H1 (cell line): ENCODE measurements at regions not wholly inside any gene's neighbourhood (a gene's known extent, or its start where the extent isn't known, plus 50 kb on each side); places are given as distances from the start of the nearest gene placed in this dataset.

ENCODE experiments used
- CTCF ChIA-PET: fragments of 300-600 bp; sonication (Branson Sonifier 250); formaldehyde crosslinking; loops from one replicate; lab custom pipeline; 2021; ENCODE audit not compliant: partially characterized antibody; lab: Charles Lee
- POLR2A ChIA-PET: fragments of 300-600 bp; sonication (Branson Sonifier 250); formaldehyde crosslinking; loops from one replicate; lab custom pipeline; 2021; ENCODE audit warnings: inconsistent platforms; ENCODE audit not compliant: partially characterized antibody; lab: Charles Lee
- DNase-seq, 2 experiments: peaks; one replicate each; pipeline versions ENCODE4 v3.0.0 to v3.0.0-alpha.2; 2010 to 2022; ENCODE audit warnings: low spot score in 2 of 2, low read depth in 1 of 2, mixed read lengths in 1 of 2
- FAIRE-seq: peaks from 2 replicates; lab custom pipeline; 2011; peaks lifted over from hg19 to GRCh38; lab: Jason Lieb, UNC
- H2AFZ ChIP-seq: 2 replicates; pipeline ENCODE4 v1.8.1; 2012; ENCODE audit warnings: low read length, inconsistent platforms
- H2AK5ac ChIP-seq: 2 replicates; pipeline ENCODE4 v1.6.1; 2013; ENCODE audit warnings: low read depth, low read length
- H2BK120ac ChIP-seq: replicated peaks from 2 replicates; pipeline ENCODE3; 2013; ENCODE audit warnings: low read depth, low read length, inconsistent platforms
- H2BK12ac ChIP-seq: 2 replicates; pipeline ENCODE4 v1.6.1; 2013; ENCODE audit warnings: low read depth, low read length
- H2BK15ac ChIP-seq: 2 replicates; pipeline ENCODE4 v1.6.1; 2013; ENCODE audit warnings: low read length
- H2BK20ac ChIP-seq: 2 replicates; pipeline ENCODE4 v1.6.1; 2013; ENCODE audit warnings: low read length
- H2BK5ac ChIP-seq: 2 replicates; pipeline ENCODE4 v1.6.1; 2013; ENCODE audit warnings: low read depth, low read length
- H3K14ac ChIP-seq: 2 replicates; pipeline ENCODE4 v1.6.1; 2013; ENCODE audit warnings: inconsistent platforms; ENCODE audit not compliant: insufficient read length
- H3K18ac ChIP-seq: 2 replicates; pipeline ENCODE4 v1.6.1; 2013; ENCODE audit warnings: low read length; ENCODE audit errors: extremely low read depth
- H3K23ac ChIP-seq: 2 replicates; pipeline ENCODE4 v1.6.1; 2013; ENCODE audit warnings: inconsistent platforms; ENCODE audit not compliant: insufficient read length
- H3K23me2 ChIP-seq: 2 replicates; pipeline ENCODE4 v1.6.1; 2013; ENCODE audit warnings: low read depth, low read length
- H3K27ac ChIP-seq: 2 replicates; pipeline ENCODE4 v1.6.1; 2011; ENCODE audit warnings: low read depth, low read length, inconsistent platforms
- H3K27me3 ChIP-seq, 4 experiments: replicated peaks in 1 of 4; 1 replicate in 1 of 4; 2 replicates in 3 of 4; pipeline versions ENCODE4 v1.6.1 to v1.8.1; 2011 to 2013; ENCODE audit warnings: low read length in 3 of 4, mild to moderate bottlenecking in 3 of 4, inconsistent platforms in 2 of 4, mixed read lengths in 2 of 4, moderate library complexity in 1 of 4; ENCODE audit not compliant: control insufficient read depth in 3 of 4, insufficient read depth in 3 of 4; ENCODE audit errors: extremely low read depth in 1 of 4
- H3K36me3 ChIP-seq, 4 experiments: 2 replicates each; pipeline versions ENCODE4 v1.6.1 to v1.8.1; 2011 to 2013; ENCODE audit warnings: mild to moderate bottlenecking in 4 of 4, low read length in 3 of 4, moderate library complexity in 2 of 4, control low read depth in 1 of 4, inconsistent platforms in 1 of 4; ENCODE audit not compliant: insufficient read depth in 4 of 4, control insufficient read depth in 2 of 4
- H3K4ac ChIP-seq: replicated peaks from 2 replicates; pipeline ENCODE3; 2013; ENCODE audit warnings: low read length, low read depth, mixed read lengths, inconsistent platforms; ENCODE audit not compliant: insufficient read length
- H3K4me1 ChIP-seq, 4 experiments: replicated peaks in 1 of 4; 1 replicate in 1 of 4; 2 replicates in 3 of 4; pipeline versions ENCODE4 v1.6.1 to v1.8.1; 2011 to 2013; ENCODE audit warnings: low read length in 3 of 4, inconsistent platforms in 2 of 4, mixed read lengths in 1 of 4; ENCODE audit not compliant: insufficient read depth in 4 of 4, control insufficient read depth in 3 of 4
- H3K4me2 ChIP-seq, 2 experiments: 2 replicates each; pipeline versions ENCODE4 v1.6.1 to v1.8.1; 2011 to 2013; ENCODE audit warnings: low read depth in 2 of 2, low read length in 2 of 2, control low read depth in 1 of 2, inconsistent platforms in 1 of 2, mild to moderate bottlenecking in 1 of 2; ENCODE audit not compliant: insufficient read depth in 1 of 2
- H3K4me3 ChIP-seq, 4 experiments: fragments of 200-600, 300-600 bp in 1 of 4; sonication (generic), shearing (Covaris generic), sonication (Bioruptor Twin) in 1 of 4; 2 replicates each; pipeline versions ENCODE4 v1.5.1 to v1.8.1; 2011 to 2016; ENCODE audit warnings: low read length in 4 of 4, low read depth in 3 of 4, control low read depth in 2 of 4, inconsistent platforms in 2 of 4, mild to moderate bottlenecking in 2 of 4, mixed read lengths in 1 of 4, moderate library complexity in 1 of 4; ENCODE audit not compliant: insufficient read depth in 2 of 4; ENCODE audit errors: extremely low read depth in 1 of 4
- H3K56ac ChIP-seq: replicated peaks from 2 replicates; pipeline ENCODE3; 2013; ENCODE audit warnings: low read depth, mild to moderate bottlenecking, mixed read lengths, low read length, inconsistent platforms; ENCODE audit not compliant: insufficient read length
- H3K79me1 ChIP-seq: 2 replicates; pipeline ENCODE4 v1.6.1; 2013; ENCODE audit warnings: low read depth, low read length, control low read depth
- H3K79me2 ChIP-seq, 2 experiments: 2 replicates each; pipeline versions ENCODE4 v1.6.1 to v1.8.1; 2012 to 2013; ENCODE audit warnings: low read length in 2 of 2, mild to moderate bottlenecking in 2 of 2, inconsistent platforms in 1 of 2; ENCODE audit not compliant: insufficient read depth in 2 of 2, control insufficient read depth in 1 of 2
- H3K9ac ChIP-seq, 4 experiments: replicated peaks in 1 of 4; 1 replicate in 1 of 4; 2 replicates in 3 of 4; pipeline versions ENCODE4 v1.6.1 to v1.8.1; 2011 to 2013; ENCODE audit warnings: low read depth in 3 of 4, low read length in 3 of 4, control low read depth in 2 of 4, mild to moderate bottlenecking in 2 of 4, moderate library complexity in 2 of 4, inconsistent platforms in 1 of 4; ENCODE audit errors: extremely low read depth in 1 of 4
- H3K9me3 ChIP-seq, 2 experiments: 2 replicates each; pipeline versions ENCODE4 v1.6.1 to v1.8.1; 2012 to 2013; ENCODE audit warnings: mild to moderate bottlenecking in 2 of 2, moderate library complexity in 2 of 2, control low read depth in 1 of 2, inconsistent platforms in 1 of 2, low read depth in 1 of 2, low read length in 1 of 2, mixed read lengths in 1 of 2; ENCODE audit not compliant: insufficient read depth in 2 of 2
- H4K20me1 ChIP-seq, 2 experiments: replicated peaks in 1 of 2; 2 replicates each; pipeline versions ENCODE3 to v1.8.1; 2011 to 2013; ENCODE audit warnings: inconsistent platforms in 2 of 2, low read length in 2 of 2, mild to moderate bottlenecking in 1 of 2; ENCODE audit not compliant: insufficient read depth in 2 of 2, control insufficient read depth in 1 of 2
- H4K5ac ChIP-seq: 2 replicates; pipeline ENCODE4 v1.6.1; 2013; ENCODE audit warnings: low read length, low read depth, mixed read lengths, inconsistent platforms; ENCODE audit not compliant: insufficient read length
- H4K8ac ChIP-seq: 2 replicates; pipeline ENCODE4 v1.8.0; 2013; ENCODE audit warnings: mild to moderate bottlenecking, moderate library complexity, low read length, inconsistent platforms; ENCODE audit not compliant: insufficient read depth; ENCODE audit errors: extremely low read depth
- H4K91ac ChIP-seq: replicated peaks from 2 replicates; pipeline ENCODE3; 2013; ENCODE audit warnings: low read length, mixed read lengths, inconsistent platforms; ENCODE audit not compliant: insufficient read length
- CBX8 ChIP-seq: fragments of 300-800, 300-1000 bp; sonication (generic); IDR thresholded peaks from 2 replicates; pipeline ENCODE4 v1.7.1; 2016; ENCODE audit warnings: low read depth, low read length, borderline replicate concordance
- CHD1 ChIP-seq: IDR thresholded peaks from 2 replicates; pipeline ENCODE4 v1.6.1; 2012; ENCODE audit warnings: low read depth, low read length, improper control_type of control experiment
- EZH2 ChIP-seq: fragments of 200-600 bp; sonication (generic); IDR thresholded peaks from 2 replicates; pipeline ENCODE4 v1.7.1; 2012; ENCODE audit warnings: low read depth, mild to moderate bottlenecking, moderate library complexity, low read length, inconsistent platforms; ENCODE audit not compliant: severe bottlenecking
- GABPA ChIP-seq: IDR thresholded peaks from 2 replicates; pipeline ENCODE4 v1.6.1; 2011; ENCODE audit warnings: mild to moderate bottlenecking, low read length, moderate library complexity, borderline replicate concordance; ENCODE audit not compliant: insufficient read depth
- HDAC6 ChIP-seq: IDR thresholded peaks from one replicate; pipeline ENCODE4 v1.7.1; 2012; ENCODE audit warnings: low read depth, mild to moderate bottlenecking, inconsistent platforms, low read length, moderate library complexity
- POLR2A ChIP-seq, 2 experiments: IDR thresholded peaks; 1 replicate in 1 of 2; 2 replicates in 1 of 2; pipeline ENCODE4 v1.6.1; 2011; ENCODE audit warnings: low read depth in 2 of 2, low read length in 2 of 2, mild to moderate bottlenecking in 2 of 2; ENCODE audit errors: control extremely low read depth in 1 of 2
- RAD21 ChIP-seq, 2 experiments: IDR thresholded peaks in 1 of 2; conservative IDR thresholded peaks in 1 of 2; 2 replicates each; pipeline ENCODE4 v1.6.1; 2011; ENCODE audit warnings: low read depth in 2 of 2, low read length in 2 of 2, improper control_type of control experiment in 1 of 2, inconsistent platforms in 1 of 2, mild to moderate bottlenecking in 1 of 2, moderate library complexity in 1 of 2
- RXRA ChIP-seq: IDR thresholded peaks from 2 replicates; pipeline ENCODE4 v1.6.1; 2011; ENCODE audit warnings: low read depth, mild to moderate bottlenecking, low read length, moderate library complexity; ENCODE audit not compliant: insufficient read depth
- SIX5 ChIP-seq: IDR thresholded peaks from 2 replicates; pipeline ENCODE4 v1.6.1; 2011; ENCODE audit warnings: mild to moderate bottlenecking, low read depth, low read length
- TAF1 ChIP-seq: IDR thresholded peaks from 2 replicates; pipeline ENCODE4 v1.6.1; 2011; ENCODE audit warnings: mild to moderate bottlenecking, low read depth, low read length
- WGBS, 2 experiments: shearing (Covaris generic) in 1 of 2; methylation state at CpG; one replicate each; pipeline versions ENCODE4 v1.1.6 to v1.1.7; 2013 to 2015; ENCODE audit warnings: low lambda C conversion rate in 2 of 2, mixed read lengths in 2 of 2, inconsistent platforms in 1 of 2, low coverage in 1 of 2, missing lambda C conversion rate in 1 of 2; ENCODE audit not compliant: insufficient replicate concordance in 2 of 2, insufficient coverage in 1 of 2, insufficient read length in 1 of 2; ENCODE audit errors: extremely low coverage in 1 of 2, missing lambda C conversion rate in 1 of 2; 5-methylcytosine and 5-hydroxymethylcytosine counted together
- TF ChIP-seq, protein P1 (sequence below): IDR thresholded peaks from 2 replicates; pipeline ENCODE4 v1.6.1; 2011; ENCODE audit warnings: low read depth, mild to moderate bottlenecking, low read length; ENCODE audit not compliant: insufficient read depth
- TF ChIP-seq, protein P2 (sequence below), 3 experiments: IDR thresholded peaks; 1 replicate in 2 of 3; 2 replicates in 1 of 3; pipeline versions ENCODE4 v1.5.1 to v1.6.1; 2011; ENCODE audit warnings: low read length in 3 of 3, mild to moderate bottlenecking in 3 of 3, inconsistent platforms in 2 of 3, low read depth in 1 of 3, moderate library complexity in 1 of 3; ENCODE audit not compliant: insufficient read depth in 1 of 3; ENCODE audit errors: control extremely low read depth in 1 of 3

DNA sequence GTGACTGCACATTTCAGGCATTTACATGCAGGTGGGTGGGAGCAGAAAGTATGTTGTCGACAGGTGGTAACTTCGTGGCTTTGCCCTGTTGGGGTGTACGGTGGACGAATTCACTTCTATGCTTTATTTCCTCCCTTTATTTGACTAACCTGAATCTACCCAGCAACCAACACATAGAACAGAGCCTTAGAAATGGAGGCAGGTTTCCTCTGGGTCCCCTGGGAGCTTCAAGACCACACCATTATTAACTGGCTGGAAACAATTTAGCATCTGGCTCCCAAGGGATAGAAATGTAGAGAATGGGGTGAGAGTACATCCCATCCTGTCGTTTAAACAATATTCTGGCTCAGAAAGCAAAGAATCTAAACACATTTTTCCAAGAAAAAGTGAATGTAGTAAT lies 244.4 kb downstream of the DLEU7 start:
- H3K18ac ChIP-seq, result no peak overlapping the region
- peaks cover 0 to 3% (median 2%) of the 10 kb centered on the region in 4 experiments; a peak in 4 of 7 replicates for H3K4me1 ChIP-seq
- no peaks in the 10 kb centered on the region for H3K27me3 ChIP-seq
- H2BK20ac ChIP-seq, result no peak overlapping the region
- no peak overlapping the region for H4K5ac ChIP-seq
- CTCF ChIA-PET, result interaction anchor here (1.1 kb wide), 1 partner anchor 14 kb away, joined by 3 read pairs; no protein-coding TSS in a partner anchor
- no peak overlapping the region for H3K56ac ChIP-seq
- no peak overlapping the region for H3K27ac ChIP-seq
- H3K79me2 ChIP-seq, result no peaks in the 10 kb centered on the region
- no peaks in the 10 kb centered on the region for H3K9me3 ChIP-seq
- no peak overlapping the region for H3K4ac ChIP-seq
- no peak overlapping the region for H2BK15ac ChIP-seq
- H3K23ac ChIP-seq, result no peak overlapping the region
- H3K4me3 ChIP-seq, result no peak overlapping the region
- no peak for DNase-seq
- no peak overlapping the region for H2BK5ac ChIP-seq
- H2AK5ac ChIP-seq, result no peak overlapping the region
- no peaks in the 10 kb centered on the region for H3K23me2 ChIP-seq
- no peak overlapping the region for H3K9ac ChIP-seq
- no peak overlapping the region for H2BK12ac ChIP-seq
- H2AFZ ChIP-seq, result no peak overlapping the region
- no peaks in the 10 kb centered on the region for H3K36me3 ChIP-seq
- H4K8ac ChIP-seq, result no peak overlapping the region
- FAIRE-seq, result no peak
- no peak overlapping the region for H3K14ac ChIP-seq
- no peak overlapping the region for H2BK120ac ChIP-seq
- WGBS, 2 experiments, result 72% methylated on average over 5 of the region's 5 CpGs; no CpG with 5 or more reads in 1 of the 2 experiments
- POLR2A ChIA-PET, result no interaction called here
- H4K20me1 ChIP-seq, result no peaks in the 10 kb centered on the region
- H3K4me2 ChIP-seq, result no peak overlapping the region
- H3K79me1 ChIP-seq, result no peaks in the 10 kb centered on the region
- no peak overlapping the region for H4K91ac ChIP-seq
- TF ChIP-seq, protein P1, sequence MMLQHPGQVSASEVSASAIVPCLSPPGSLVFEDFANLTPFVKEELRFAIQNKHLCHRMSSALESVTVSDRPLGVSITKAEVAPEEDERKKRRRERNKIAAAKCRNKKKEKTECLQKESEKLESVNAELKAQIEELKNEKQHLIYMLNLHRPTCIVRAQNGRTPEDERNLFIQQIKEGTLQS, result no peak
- TF ChIP-seq SIX5, result no peak
- no peak for TF ChIP-seq GABPA
- TF ChIP-seq RXRA, result no peak
- no peak for TF ChIP-seq TAF1
- TF ChIP-seq EZH2, result no peak
- no peak for TF ChIP-seq RAD21 (IDR thresholded peaks at IDR 0.05 in 1 of 2, conservative IDR thresholded peaks at IDR 0.05 in 1 of 2; ENCODE audit: low read depth in 2 of 2, low read length in 2 of 2)
- TF ChIP-seq, protein P2, sequence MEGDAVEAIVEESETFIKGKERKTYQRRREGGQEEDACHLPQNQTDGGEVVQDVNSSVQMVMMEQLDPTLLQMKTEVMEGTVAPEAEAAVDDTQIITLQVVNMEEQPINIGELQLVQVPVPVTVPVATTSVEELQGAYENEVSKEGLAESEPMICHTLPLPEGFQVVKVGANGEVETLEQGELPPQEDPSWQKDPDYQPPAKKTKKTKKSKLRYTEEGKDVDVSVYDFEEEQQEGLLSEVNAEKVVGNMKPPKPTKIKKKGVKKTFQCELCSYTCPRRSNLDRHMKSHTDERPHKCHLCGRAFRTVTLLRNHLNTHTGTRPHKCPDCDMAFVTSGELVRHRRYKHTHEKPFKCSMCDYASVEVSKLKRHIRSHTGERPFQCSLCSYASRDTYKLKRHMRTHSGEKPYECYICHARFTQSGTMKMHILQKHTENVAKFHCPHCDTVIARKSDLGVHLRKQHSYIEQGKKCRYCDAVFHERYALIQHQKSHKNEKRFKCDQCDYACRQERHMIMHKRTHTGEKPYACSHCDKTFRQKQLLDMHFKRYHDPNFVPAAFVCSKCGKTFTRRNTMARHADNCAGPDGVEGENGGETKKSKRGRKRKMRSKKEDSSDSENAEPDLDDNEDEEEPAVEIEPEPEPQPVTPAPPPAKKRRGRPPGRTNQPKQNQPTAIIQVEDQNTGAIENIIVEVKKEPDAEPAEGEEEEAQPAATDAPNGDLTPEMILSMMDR (IDR thresholded peaks at IDR 0.05; ENCODE audit: control extremely low read depth in 1 of 3, insufficient read depth in 1 of 3, low read depth in 1 of 3, low read length in 3 of 3), result no peak
- no peak for TF ChIP-seq CHD1
- TF ChIP-seq CBX8, result no peak
- no peak for TF ChIP-seq POLR2A (IDR thresholded peaks at IDR 0.05; ENCODE audit: control extremely low read depth in 1 of 2, low read depth in 2 of 2, low read length in 2 of 2)
- TF ChIP-seq HDAC6, result no peak
